HG03045 (cell line): ENCODE measurements at regions not wholly inside any gene's neighbourhood (a gene's known extent, or its start where the extent isn't known, plus 50 kb on each side); places are given as distances from the start of the nearest gene placed in this dataset.
"Not testable (repeated sequence)": the region's sequence is repeated elsewhere in the genome, so short reads cannot be mapped to it uniquely, and the experiment has no call there.

Source experiments
- ATAC-seq: cut with Tn5 transposase; IDR thresholded peaks from one replicate; pipeline ENCODE4 v1.9.1; 2021; ENCODE audit warnings: mild to moderate bottlenecking, moderate library complexity; ENCODE audit not compliant: unreplicated experiment

GRCh38 chr19:28544451-28545261 is 668.3 kb downstream of the UQCRFS1 start:
- no peak for ATAC-seq

- ATAC-seq = no peak
Observed at GRCh38 chr19:28543244-28543776, 669.6 kb downstream of the UQCRFS1 start.

- no peak for ATAC-seq
Observed at GRCh38 chr19:28542394-28543243, 670.3 kb downstream of the UQCRFS1 start.

- ATAC-seq = no peak
Observed at GRCh38 chr19:28541602-28542393, 671.2 kb downstream of the UQCRFS1 start.

- no peak for ATAC-seq
Observed at GRCh38 chr19:28541029-28541428, 671.9 kb downstream of the UQCRFS1 start.

GRCh38 chr19:28540385-28540784 is 672.6 kb downstream of the UQCRFS1 start:
- ATAC-seq = not testable (repeated sequence)

- ATAC-seq = no peak
Observed at GRCh38 chr19:28539759-28540158, 673.2 kb downstream of the UQCRFS1 start.

GRCh38 chr19:28538579-28538978 is 674.4 kb downstream of the UQCRFS1 start:
- not testable (repeated sequence) for ATAC-seq

GRCh38 chr19:28537896-28538295 is 675.1 kb downstream of the UQCRFS1 start:
- no peak for ATAC-seq

- ATAC-seq = no peak
Observed at GRCh38 chr19:28537079-28537478, 675.9 kb downstream of the UQCRFS1 start.

- ATAC-seq = no peak
Observed at GRCh38 chr19:28535352-28535775, 677.6 kb downstream of the UQCRFS1 start.

GRCh38 chr19:28534766-28535351 is 678.1 kb downstream of the UQCRFS1 start:
- ATAC-seq = no peak

GRCh38 chr19:28532765-28533341 is 680.1 kb downstream of the UQCRFS1 start:
- ATAC-seq = no peak

GRCh38 chr19:28531979-28532378 is 681.0 kb downstream of the UQCRFS1 start:
- ATAC-seq = no peak

GRCh38 chr19:28530406-28531035 is 682.4 kb downstream of the UQCRFS1 start:
- ATAC-seq = no peak

- ATAC-seq = no peak
Observed at GRCh38 chr19:28526038-28526437, 686.9 kb downstream of the UQCRFS1 start.

- ATAC-seq = no peak
Observed at GRCh38 chr19:28523619-28524018, 689.3 kb downstream of the UQCRFS1 start.

GRCh38 chr19:28522545-28522922 is 690.4 kb downstream of the UQCRFS1 start:
- ATAC-seq = no peak
